ENCODE measurements at regions not wholly inside any gene's neighbourhood (a gene's known extent, or its start where the extent isn't known, plus 50 kb on each side); places are given as distances from the start of the nearest gene placed in this dataset.

DNA sequence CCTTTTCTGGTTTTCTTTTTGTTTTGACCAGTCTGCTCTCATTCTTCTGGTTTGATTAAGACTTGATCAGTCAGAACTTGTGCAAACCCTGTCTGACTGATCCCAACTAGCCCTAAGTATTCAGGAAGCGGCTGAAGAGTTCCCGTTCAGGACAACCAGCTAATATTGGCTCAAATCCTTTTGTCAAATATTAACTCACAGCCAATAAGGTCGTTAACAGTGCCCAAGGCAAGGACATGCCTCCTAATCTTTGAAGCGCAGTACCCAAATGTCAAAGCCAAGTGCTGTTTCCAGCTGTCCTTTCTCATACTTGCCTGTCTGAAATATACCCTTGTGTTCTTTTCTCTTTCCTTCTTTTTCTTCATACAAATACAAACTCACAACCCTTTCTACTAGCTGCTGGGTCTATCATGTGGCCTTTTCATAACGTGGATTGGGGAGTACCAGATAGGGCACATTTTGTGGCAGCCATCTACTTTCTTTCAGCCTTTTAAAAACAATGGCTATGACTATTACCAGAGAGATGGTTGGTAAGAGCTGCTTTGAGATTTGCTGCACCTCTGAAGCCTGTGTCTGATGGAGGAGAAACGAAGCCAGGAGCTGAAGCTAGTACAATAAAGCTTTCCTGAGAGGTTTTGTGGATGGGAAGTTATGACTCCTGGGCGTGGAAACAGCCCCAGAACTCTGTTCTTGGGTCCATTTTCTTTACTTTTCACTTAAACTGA is 266.4 kb upstream of the ZNF608 start:
- H3K27ac ChIP-seq (ENCODE audit: control insufficient read depth, insufficient read depth): no peak overlapping the region
- in situ Hi-C loops (cut with MboI): no loop called here
- CTCF ChIA-PET: interaction anchor here (0.7 to 1.3 kb wide), 4 partner anchors 9 to 286 kb away, joined by 3 to 4 read pairs (median 3); no protein-coding TSS in a partner anchor
- TF ChIP-seq NR2F1 (conservative IDR thresholded peaks at IDR 0.05) (no peak), SIN3A (IDR thresholded peaks at IDR 0.05; ENCODE audit: low read depth, low read length) (no peak)
- no peak for DNase-seq (ENCODE audit: low read depth, low spot score)
- BruUV-seq (replicated peaks): no TSS peak
- SMC1A ChIA-PET (ENCODE audit: uncharacterized antibody, unreplicated experiment): interaction anchor here (0.7 to 2.1 kb wide), 9 partner anchors 8 to 322 kb away, joined by 3 to 5 read pairs (median 3); no protein-coding TSS in a partner anchor
- no peak overlapping the region for H3K4me2 ChIP-seq (ENCODE audit: control insufficient read depth, insufficient read depth)
- peaks cover 11% of the 10 kb centered on the region for H3K4me1 ChIP-seq (ENCODE audit: control insufficient read depth, insufficient read depth, low read length)
- no peaks in the 10 kb centered on the region for H3K9me3 ChIP-seq (replicated peaks; ENCODE audit: control insufficient read depth, insufficient read depth, low read length)
- no peaks in the 10 kb centered on the region for H3K79me2 ChIP-seq (ENCODE audit: control insufficient read depth, insufficient read depth, low read length)
- H3K4me3 ChIP-seq: no peak overlapping the region
- ATAC-seq: no peak
- H3K9ac ChIP-seq (ENCODE audit: control insufficient read depth, insufficient read depth, low read length): no peak overlapping the region
- no peaks in the 10 kb centered on the region for H4K20me1 ChIP-seq (ENCODE audit: control insufficient read depth, insufficient read depth)
- H2AFZ ChIP-seq (ENCODE audit: control insufficient read depth, low read depth, low read length): no peak overlapping the region
- intact Hi-C loops (cut with micrococcal nuclease; ENCODE audit: unreplicated experiment): no loop called here
- RAD21 ChIA-PET (ENCODE audit: unreplicated experiment): interaction anchor here (1.6 kb wide), 1 partner anchor 93 kb away, joined by 4 read pairs; no protein-coding TSS in a partner anchor
- POLR2A ChIA-PET: no interaction called here
- no peak for FAIRE-seq
- 84% methylated on average over 7 of the region's 7 CpGs for WGBS (ENCODE audit: insufficient coverage, insufficient replicate concordance, low lambda C conversion rate, missing lambda C conversion rate)
- no peaks in the 10 kb centered on the region for H3K36me3 ChIP-seq (ENCODE audit: control insufficient read depth in 2 of 2, insufficient read depth in 2 of 2, low read length in 1 of 2)
- no peaks in the 10 kb centered on the region for H3K27me3 ChIP-seq (replicated peaks in 1 of 2; ENCODE audit: control insufficient read depth in 2 of 2, insufficient read depth in 2 of 2, low read length in 1 of 2)

DNA sequence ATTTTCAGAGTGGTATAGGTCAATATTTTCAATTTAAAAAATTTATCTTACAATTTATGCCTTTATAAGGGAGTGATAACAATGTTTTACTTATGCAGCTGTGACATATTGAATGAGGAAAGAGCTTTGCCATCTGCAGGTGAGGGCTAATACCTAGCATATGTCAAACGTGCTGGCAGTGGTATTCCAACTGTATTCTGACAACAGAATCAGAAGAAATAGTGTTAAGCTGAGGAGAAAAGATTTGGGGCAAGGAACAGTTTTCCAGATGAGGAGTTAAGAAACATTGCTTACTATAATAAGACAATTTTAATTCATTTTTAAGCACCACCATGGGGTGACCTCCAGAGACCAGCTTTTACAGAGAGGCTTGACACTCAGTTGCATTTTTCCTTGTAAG is 267.8 kb upstream of the ZNF608 start:
- CTCF ChIA-PET: interaction anchor here (1.1 kb wide), 1 partner anchor 13 kb away, joined by 5 read pairs; no protein-coding TSS in a partner anchor
- TF ChIP-seq MYC (IDR thresholded peaks at IDR 0.05; ENCODE audit: insufficient read depth, insufficient read length, insufficient replicate concordance, low read length, severe bottlenecking) (no peak), NRF1 (conservative IDR thresholded peaks at IDR 0.05; ENCODE audit: low read depth, low read length) (no peak), ZZZ3 (IDR thresholded peaks at IDR 0.05; ENCODE audit: control insufficient read depth, insufficient read length, low read depth) (no peak), HDGF (IDR thresholded peaks at IDR 0.05) (no peak), NFXL1 (IDR thresholded peaks at IDR 0.05; ENCODE audit: borderline replicate concordance) (no peak)
- TF ChIP-seq, protein P1, sequence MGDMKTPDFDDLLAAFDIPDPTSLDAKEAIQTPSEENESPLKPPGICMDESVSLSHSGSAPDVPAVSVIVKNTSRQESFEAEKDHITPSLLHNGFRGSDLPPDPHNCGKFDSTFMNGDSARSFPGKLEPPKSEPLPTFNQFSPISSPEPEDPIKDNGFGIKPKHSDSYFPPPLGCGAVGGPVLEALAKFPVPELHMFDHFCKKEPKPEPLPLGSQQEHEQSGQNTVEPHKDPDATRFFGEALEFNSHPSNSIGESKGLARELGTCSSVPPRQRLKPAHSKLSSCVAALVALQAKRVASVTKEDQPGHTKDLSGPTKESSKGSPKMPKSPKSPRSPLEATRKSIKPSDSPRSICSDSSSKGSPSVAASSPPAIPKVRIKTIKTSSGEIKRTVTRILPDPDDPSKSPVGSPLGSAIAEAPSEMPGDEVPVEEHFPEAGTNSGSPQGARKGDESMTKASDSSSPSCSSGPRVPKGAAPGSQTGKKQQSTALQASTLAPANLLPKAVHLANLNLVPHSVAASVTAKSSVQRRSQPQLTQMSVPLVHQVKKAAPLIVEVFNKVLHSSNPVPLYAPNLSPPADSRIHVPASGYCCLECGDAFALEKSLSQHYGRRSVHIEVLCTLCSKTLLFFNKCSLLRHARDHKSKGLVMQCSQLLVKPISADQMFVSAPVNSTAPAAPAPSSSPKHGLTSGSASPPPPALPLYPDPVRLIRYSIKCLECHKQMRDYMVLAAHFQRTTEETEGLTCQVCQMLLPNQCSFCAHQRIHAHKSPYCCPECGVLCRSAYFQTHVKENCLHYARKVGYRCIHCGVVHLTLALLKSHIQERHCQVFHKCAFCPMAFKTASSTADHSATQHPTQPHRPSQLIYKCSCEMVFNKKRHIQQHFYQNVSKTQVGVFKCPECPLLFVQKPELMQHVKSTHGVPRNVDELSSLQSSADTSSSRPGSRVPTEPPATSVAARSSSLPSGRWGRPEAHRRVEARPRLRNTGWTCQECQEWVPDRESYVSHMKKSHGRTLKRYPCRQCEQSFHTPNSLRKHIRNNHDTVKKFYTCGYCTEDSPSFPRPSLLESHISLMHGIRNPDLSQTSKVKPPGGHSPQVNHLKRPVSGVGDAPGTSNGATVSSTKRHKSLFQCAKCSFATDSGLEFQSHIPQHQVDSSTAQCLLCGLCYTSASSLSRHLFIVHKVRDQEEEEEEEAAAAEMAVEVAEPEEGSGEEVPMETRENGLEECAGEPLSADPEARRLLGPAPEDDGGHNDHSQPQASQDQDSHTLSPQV (IDR thresholded peaks at IDR 0.05): no peak
- H3K79me2 ChIP-seq (ENCODE audit: control insufficient read depth, insufficient read depth, low read length): no peaks in the 10 kb centered on the region
- H3K4me1 ChIP-seq (ENCODE audit: control insufficient read depth, insufficient read depth, low read length): peaks cover 11% of the 10 kb centered on the region
- FAIRE-seq (no peak), DNase-seq (ENCODE audit: low read depth, low spot score) (no peak), ATAC-seq (no peak)
- H3K27ac ChIP-seq (ENCODE audit: control insufficient read depth, insufficient read depth): no peak overlapping the region
- BruUV-seq (replicated peaks): no TSS peak
- no peak overlapping the region for H3K4me3 ChIP-seq
- in situ Hi-C loops (cut with MboI) (no loop called here), intact Hi-C loops (cut with micrococcal nuclease; ENCODE audit: unreplicated experiment) (no loop called here)
- H2AFZ ChIP-seq (ENCODE audit: control insufficient read depth, low read depth, low read length): no peak overlapping the region; the same call in 1 of the 2 replicates
- no peaks in the 10 kb centered on the region for H3K27me3 ChIP-seq (replicated peaks in 1 of 2; ENCODE audit: control insufficient read depth in 2 of 2, insufficient read depth in 2 of 2, low read length in 1 of 2)
- no peak overlapping the region for H3K9ac ChIP-seq (ENCODE audit: control insufficient read depth, insufficient read depth, low read length)
- no peaks in the 10 kb centered on the region for H3K9me3 ChIP-seq (replicated peaks; ENCODE audit: control insufficient read depth, insufficient read depth, low read length)
- POLR2A ChIA-PET: interaction anchor here (1.0 kb wide), 1 partner anchor 33 kb away, joined by 3 read pairs; no protein-coding TSS in a partner anchor
- H4K20me1 ChIP-seq (ENCODE audit: control insufficient read depth, insufficient read depth): no peaks in the 10 kb centered on the region
- no peak overlapping the region for H3K4me2 ChIP-seq (ENCODE audit: control insufficient read depth, insufficient read depth)
- no peaks in the 10 kb centered on the region for H3K36me3 ChIP-seq (ENCODE audit: control insufficient read depth in 2 of 2, insufficient read depth in 2 of 2, low read length in 1 of 2)
- SMC1A ChIA-PET (ENCODE audit: uncharacterized antibody, unreplicated experiment): interaction anchor here (1.0 to 3.0 kb wide), 8 partner anchors 8 to 94 kb away, joined by 3 to 13 read pairs (median 4); no protein-coding TSS in a partner anchor
- 39% methylated on average over 1 of the region's 1 CpG for WGBS (ENCODE audit: insufficient coverage, insufficient replicate concordance, low lambda C conversion rate, missing lambda C conversion rate)
- RAD21 ChIA-PET (ENCODE audit: unreplicated experiment): interaction anchor here (0.7 to 1.5 kb wide), 4 partner anchors 9 to 93 kb away, joined by 3 to 6 read pairs (median 4); no protein-coding TSS in a partner anchor

All from GM12878 (cell line).